GM12864 (cell line): ENCODE measurements at regions not wholly inside any gene's neighbourhood (a gene's known extent, or its start where the extent isn't known, plus 50 kb on each side); places are given as distances from the start of the nearest gene placed in this dataset.

ENCODE experiments used
- DNase-seq: peaks from one replicate; pipeline ENCODE4 v3.0.0-alpha.2; 2011; ENCODE audit warnings: low read depth
- H3K4me3 ChIP-seq: 2 replicates; pipeline ENCODE4 v1.5.1; 2011; ENCODE audit warnings: mild to moderate bottlenecking, low read depth, low read length, control low read depth
- CTCF ChIP-seq: IDR thresholded peaks from 2 replicates; pipeline ENCODE4 v1.5.1; 2011; ENCODE audit warnings: low read depth, mild to moderate bottlenecking, moderate library complexity, low read length, control low read depth, inconsistent platforms; ENCODE audit errors: missing control alignments

DNA sequence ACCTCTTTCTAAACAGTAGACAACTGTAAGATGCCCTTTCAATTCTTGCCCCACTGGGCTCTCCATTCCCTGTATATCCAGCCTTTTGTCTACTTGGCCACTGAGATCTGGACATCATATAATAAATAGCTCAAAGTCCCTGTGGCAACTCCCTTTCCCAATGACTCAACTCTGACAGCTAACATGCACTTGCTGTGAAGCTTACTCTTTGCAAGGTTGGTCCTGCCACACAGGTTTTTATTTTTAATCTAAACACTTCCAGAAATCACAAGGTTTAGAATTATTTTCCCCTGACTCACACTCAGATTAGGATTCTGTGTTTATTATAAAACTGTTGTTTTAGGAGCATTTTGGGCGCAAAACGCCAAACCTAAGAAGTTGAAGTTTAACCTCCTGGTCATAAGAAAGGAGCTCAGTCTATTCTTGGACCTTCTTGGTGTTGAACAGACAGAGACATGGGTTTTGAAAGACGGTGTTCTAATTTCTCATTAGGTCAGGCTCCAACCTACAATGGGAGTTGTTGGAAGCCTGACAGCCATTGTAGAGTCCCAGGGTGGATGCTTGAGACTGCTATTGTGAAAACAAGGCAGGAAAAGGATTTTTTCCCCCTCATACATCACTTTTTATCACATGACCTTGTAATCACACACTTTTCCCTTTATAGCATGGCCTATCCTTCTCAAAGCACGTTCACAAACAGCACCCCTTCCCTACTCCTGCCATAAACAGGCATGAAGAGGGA is 124.7 kb upstream of the SERPINE2 start:
- DNase-seq: no peak
- H3K4me3 ChIP-seq: no peak overlapping the region
- no peak for TF ChIP-seq CTCF

GRCh38 chr2:224162122-224162521 is 123.0 kb upstream of the SERPINE2 start:
- DNase-seq: no peak
- H3K4me3 ChIP-seq: no peak overlapping the region
- no peak for TF ChIP-seq CTCF

DNA sequence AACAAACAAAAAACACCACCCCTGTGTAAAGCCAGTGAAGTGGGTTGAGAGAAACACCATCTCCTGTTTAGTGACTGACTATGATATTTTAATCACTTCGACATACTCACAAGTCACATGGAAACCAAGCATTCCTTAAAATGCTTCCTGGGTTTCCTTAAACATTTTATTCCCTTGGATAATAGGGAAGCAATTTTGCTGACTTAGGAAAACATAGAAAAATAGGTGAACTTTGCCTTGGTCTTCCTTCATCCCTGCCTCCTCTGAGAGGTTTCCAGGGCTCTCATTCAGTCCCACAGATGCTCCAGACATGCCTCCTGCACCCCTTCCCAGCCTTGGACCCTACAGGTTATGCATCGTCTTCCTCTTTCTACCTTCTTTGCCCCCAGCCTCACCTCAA is 122.6 kb upstream of the SERPINE2 start:
- no peak for TF ChIP-seq CTCF
- DNase-seq: no peak
- H3K4me3 ChIP-seq: no peak overlapping the region

- DNase-seq: no peak
- H3K4me3 ChIP-seq: no peak overlapping the region
- no peak for TF ChIP-seq CTCF
These were observed 121.8 kb upstream of the SERPINE2 start for GRCh38 chr2:224160917-224161316.

GRCh38 chr2:224159345-224159928 is 120.4 kb upstream of the SERPINE2 start:
- H3K4me3 ChIP-seq: no peak overlapping the region
- TF ChIP-seq CTCF: no peak
- DNase-seq: no peak

DNA sequence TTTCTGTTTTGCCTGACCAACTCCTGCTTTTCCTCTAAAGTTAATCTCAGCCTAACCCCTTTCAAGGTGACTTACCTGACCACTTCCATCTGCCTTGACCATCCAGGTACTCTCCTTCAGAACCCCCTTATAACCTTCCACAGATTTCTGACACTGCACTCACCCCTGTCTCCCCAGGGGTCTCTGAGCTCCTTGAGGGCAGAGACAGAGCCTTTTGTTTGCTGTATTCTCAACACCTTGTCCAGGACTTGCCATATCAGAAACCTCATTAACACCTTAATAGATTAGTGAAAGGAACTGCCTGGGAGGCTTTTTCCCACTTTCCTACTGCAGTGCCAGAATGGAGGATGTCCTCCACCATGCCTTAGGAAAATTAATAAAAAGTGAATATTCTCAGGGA is 119.7 kb upstream of the SERPINE2 start:
- no peak for DNase-seq
- no peak overlapping the region for H3K4me3 ChIP-seq
- no peak for TF ChIP-seq CTCF

DNA sequence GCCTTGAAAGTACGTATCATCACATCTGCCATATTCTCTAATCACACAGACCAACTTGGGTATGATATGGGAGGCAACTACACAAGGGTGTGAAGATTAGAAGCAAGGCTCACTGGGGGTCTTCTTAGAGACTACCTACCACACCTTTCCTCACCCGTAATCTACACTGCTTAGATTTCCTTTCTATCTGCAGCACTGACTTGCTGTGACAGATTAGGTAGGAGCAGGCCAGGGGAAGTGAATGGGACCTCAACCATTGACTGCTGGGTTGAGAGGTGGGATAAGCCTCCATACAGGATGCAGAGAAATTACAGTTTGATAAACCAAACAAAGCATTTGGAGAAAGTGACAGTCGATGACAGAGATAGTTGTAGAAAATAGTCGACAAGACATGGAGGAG is 119.0 kb upstream of the SERPINE2 start:
- DNase-seq: no peak
- no peak for TF ChIP-seq CTCF
- no peak overlapping the region for H3K4me3 ChIP-seq
